ENCODE measurements at regions not wholly inside any gene's neighbourhood (a gene's known extent, or its start where the extent isn't known, plus 50 kb on each side); places are given as distances from the start of the nearest gene placed in this dataset.

DNA sequence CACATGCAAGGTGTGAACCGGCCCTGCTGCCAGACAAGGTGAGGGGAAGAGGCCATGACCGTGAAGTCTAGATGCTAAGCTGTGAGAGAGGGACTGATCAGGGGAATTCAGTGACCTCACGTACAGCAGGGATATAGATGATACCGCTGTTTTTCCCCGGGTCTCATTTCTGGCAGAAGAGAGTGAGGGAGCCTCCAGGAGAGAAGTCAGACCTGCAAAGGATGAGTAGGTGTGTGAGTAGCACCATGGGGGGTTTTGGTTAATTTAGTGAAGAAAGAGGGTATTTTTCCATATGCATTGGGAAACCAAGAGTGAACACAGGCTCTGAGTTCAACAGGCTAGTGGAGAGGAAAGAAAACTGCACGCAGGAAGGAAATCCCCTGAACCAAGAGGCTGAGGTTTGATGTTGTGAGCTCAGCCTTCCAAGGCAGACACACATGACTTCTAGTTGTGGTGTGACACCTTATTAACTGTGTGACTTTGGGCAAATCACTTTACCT lies 127.6 kb upstream of the GATB start:
- no peak for DNase-seq (ENCODE audit: low read depth in 2 of 2)

DNA sequence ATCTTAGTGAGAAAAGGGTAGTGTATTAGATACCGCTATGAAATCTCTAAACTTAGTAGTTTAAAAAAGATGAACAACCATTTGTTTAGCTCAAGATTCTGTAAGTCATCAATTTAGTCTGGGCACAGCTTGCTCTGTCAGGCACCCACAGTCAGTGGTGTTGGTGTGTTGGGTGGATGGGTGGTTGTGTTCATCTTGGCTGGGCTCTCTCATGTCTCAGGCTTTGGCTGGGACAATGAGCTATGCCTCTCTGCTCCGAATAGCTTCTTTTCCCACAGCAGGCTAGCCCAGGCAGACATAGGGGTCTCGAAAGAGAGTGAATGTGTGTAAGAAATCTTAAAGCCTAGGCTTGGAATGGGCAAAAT lies 127.0 kb upstream of the GATB start:
- no peak for DNase-seq (ENCODE audit: low read depth in 2 of 2)

DNA sequence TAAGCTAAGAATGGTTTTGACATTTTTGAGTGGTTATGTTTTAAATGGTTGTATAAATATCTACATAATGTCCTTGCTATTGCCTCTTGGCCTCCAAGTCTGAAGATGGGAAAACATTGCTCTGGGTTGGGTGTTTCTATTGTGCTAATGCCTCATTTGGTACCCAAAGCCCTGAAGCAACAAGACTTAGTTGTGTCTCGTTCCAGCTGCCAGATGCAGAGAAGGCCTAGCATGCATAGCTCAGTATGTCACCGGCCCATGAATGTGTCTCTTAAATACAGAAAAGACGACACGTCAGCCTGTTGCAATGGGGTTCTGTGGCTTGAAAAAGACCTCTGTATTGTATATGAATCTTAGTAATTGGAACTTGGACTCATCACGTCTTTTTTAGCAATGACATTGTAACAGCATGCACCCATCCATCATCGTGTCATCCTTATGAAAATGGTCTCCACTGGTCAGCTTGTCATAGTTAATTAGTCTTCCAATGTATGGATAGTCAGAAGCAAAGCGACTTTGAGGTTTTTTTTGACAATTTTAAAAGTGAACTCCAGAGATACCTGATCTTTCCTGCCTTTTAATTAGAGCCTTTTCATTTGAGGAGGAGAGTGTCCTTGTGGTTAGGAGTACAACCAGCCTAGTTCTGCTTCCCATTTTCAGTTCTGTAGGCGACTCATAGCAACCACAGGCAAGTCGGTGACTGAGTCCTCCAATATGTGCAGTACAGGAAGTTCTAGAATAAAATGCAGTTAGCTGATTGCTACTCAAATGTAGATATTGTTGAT lies 126.4 kb upstream of the GATB start:
- DNase-seq (ENCODE audit: low read depth in 2 of 2) = no peak

DNA sequence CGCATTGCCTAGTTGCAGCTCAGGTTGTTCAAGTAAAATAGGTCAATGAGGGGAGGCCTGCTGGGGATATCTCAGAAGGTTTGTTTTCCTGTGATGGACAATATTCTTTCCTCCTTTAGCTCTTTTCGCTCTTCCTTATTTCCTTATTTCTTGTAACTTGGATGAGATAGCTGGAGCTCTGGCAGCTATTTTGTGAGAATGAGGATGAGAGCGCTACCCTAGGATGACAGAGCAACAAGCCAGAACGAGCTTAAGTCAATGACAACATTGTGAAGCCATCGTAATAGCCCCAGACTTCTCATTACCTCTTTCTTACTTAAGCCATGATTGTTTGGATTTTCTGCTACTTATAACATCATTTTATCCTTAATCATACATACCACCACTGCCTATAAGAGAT lies 124.3 kb upstream of the GATB start:
- DNase-seq (ENCODE audit: low read depth in 2 of 2) = no peak

DNA sequence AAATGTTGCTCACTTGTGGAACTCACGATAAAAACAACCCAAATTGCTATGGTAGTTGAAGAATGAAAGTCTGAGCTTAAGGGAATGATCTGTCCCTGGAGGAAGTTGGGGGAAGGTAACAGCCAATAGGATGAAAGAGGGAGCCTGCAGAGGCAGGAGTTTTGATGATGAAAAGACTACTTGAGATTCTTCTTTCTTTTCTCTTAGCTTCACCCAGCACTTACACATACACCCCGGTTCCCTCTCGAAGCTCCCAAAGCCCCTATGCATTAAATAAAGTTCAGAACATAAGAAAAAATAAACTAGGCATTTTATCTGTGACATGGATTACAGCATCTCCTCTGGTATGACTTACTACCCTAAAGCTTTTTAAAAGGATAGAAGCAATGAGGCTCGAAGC lies 122.9 kb upstream of the GATB start:
- no peak for DNase-seq (ENCODE audit: low read depth in 2 of 2)

DNA sequence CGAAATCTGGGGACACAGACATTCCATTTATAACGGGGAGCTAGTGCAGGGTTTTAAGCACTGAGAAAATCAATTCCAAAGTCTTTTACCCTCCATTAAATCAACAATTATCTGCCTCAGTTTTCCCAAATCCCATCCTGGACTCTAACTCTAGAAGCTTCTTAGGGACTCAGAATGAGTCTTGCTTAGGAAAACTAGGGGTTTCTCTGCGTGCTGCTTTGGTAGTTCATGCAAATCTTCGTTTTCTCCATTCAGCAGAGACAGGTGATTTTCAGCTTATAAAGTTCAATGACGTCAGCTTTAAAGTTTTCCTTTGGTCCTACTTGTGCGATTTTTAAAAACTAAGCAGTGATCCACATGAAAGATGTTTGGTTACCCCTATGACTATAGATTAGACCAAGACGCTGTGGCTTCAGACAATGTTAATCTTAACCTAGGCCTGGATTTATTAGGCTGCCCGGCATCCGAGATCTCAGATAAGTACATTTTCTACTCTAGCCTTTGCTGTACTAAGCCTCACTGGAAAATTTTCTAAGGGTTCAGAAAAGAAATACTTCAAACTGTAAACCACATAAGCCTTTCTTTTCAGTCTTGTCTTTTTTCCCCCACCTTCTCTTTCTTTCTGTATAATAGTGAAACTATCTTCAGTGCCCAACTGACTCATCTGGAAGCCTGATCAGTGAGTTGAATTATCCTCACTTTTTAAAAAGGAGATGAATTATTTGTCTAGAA lies 121.4 kb upstream of the GATB start:
- DNase-seq (ENCODE audit: low read depth in 2 of 2) = no peak

DNA sequence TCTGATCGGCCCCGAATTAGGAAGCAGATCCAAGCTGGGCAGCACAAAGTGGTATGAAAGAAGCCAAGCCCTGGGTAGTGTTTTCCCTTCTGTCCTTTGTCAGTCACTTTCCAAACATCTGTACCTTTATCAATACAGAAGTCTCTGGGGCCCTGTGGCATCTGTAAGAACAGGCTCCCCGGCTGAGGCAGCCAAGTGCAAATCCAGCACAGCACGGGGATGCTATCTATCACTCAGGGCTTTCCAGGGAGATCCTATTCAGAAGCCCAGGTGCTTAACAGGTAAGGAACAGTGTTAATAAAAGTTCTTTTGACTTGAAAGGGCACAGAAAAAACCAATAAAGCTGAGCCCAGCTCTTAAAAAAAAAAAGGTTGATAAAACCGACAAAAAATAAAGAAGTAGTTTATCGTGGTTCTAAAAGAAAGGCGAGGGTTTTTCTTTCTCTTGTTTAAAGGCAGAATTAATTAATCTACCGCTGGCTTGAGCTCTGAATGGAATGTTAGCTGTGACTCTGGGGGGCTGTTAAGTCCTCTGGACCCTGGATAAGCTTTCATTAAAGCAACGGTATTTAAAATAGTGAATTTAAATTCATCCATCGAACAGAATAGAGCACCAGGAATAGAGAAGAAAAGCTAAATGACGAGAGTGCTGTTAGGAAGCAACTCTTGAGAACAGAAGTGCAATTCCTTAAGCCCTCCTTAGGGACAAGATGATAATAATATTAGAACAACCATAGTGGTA lies 119.1 kb upstream of the GATB start:
- DNase-seq (ENCODE audit: low read depth in 2 of 2) = no peak

DNA sequence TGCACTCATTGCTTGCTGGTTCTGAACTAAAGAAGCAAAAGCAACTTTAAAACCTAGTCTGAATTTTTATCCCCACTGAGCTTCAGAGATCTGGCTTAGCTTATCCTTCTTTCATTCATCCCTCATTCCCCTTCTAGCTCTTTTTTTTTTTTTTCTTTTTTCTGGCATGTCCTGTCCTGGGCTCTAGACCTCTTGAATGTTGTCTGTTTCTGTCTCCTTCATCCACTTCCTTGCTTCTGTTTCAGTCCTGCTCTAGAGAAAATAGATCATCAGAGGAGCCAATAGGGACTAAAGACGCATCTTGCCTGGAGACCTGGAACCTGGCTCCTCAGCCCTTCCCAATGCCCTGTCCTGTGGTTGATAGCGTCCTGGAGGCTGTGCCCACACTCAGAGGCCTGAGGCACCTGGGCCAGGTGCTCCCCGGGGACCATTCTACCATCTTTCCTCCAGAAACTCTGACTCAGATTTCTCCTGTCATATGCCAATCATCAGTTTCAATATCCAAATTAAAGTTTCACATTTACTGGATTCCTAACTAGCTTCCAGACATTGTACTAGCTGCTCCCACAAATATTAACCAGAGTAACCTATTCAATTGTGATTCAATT lies 115.7 kb upstream of the GATB start:
- no peak for DNase-seq (ENCODE audit: low read depth in 2 of 2)

DNA sequence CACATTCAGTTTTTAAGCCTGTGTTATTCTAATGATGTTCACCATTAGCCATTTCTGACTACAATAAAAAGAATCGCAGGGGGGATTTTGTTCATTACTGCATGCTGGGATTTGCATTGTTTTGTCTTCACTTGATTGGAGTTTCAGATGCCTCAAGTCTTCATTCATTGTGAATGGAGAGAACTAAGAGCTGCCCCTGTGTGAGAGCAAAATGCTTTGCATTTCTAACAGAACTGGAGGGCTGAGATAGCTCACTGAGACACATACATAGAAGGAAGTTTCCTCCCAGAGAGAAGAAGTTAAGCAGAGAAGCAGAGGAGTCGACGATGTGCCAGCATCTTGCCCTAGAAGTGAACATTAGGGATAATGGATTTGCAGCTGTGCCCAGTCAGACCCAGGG lies 113.5 kb upstream of the GATB start:
- no peak for DNase-seq (ENCODE audit: low read depth in 2 of 2)

DNA sequence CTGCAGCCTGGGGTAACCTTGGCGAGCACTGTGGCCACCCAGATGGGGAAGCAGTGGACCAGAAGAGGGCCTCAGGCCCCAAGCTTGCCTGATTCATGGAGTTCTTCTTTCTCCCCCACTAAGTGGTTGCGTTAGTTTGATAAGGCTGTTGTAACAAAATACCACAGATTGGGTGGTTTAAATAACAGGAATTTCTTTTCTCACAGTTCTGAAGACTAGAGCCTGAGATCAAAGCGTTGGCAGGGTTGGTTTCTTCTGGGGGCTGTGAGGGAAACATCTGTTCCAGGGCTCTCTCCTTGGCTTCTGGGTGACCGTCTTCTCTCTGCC lies 105.7 kb upstream of the GATB start:
- no peak for DNase-seq (ENCODE audit: low read depth in 2 of 2)

DNA sequence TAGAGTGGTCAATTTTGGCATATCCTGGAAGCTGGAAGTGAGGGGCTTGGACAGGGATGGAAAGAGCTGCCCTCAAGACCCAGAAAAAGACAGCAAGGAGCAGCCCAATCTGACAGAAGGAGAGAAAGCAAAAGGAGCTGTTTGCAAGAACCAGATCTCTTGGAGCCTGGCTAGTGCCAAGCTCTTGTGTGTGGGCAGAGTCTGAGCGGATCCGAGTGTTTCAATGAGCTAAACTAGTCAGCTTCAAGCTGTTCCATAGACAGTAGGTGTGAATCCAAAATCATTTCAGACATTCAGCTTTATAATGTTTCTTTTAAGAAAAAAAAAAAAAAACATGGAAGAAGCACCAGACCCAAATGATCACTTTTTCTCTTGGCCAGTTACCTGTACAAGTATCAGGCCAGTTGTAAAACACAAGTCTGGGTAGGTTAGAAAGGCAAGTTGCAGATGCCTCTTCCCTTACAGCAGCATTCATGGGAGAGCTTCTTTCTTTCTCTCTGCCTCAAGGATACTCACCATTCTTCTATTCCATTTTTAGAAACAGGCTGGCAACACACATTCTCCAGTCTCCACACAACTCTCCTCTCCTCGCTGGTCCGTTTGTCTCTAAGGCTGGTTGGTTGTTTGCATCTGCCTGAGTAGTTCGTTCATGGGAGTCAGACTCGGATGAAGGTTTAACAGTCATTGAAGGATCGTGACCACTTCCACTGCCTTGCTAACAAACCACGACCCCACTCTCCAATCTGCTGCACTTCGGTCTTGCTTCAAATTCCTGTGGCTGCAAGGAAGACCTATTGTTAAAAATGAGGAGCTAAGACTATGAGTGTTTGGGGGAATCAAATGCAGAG lies 105.2 kb upstream of the GATB start:
- no peak for DNase-seq (ENCODE audit: low read depth in 2 of 2)

DNA sequence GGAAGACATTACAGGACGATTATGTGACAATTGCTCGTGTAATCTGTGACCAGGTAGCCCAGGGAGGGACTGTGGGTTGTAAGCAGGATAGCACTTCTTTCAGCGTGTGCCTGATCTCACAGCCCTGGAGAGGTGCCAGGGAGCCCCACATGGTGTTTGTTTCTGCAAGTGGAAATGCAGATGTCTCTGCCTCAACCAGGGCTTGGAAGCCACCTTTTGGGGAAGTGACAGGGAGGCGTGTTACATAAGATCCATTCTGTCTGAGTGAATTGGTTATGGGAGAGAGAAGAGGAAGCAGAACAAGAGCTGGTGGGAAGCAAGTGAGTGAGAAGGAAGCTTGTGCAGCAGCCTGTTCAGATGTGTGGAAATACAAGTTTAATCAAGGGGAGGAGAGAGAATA lies 104.5 kb upstream of the GATB start:
- no peak for DNase-seq (ENCODE audit: low read depth in 2 of 2)

DNA sequence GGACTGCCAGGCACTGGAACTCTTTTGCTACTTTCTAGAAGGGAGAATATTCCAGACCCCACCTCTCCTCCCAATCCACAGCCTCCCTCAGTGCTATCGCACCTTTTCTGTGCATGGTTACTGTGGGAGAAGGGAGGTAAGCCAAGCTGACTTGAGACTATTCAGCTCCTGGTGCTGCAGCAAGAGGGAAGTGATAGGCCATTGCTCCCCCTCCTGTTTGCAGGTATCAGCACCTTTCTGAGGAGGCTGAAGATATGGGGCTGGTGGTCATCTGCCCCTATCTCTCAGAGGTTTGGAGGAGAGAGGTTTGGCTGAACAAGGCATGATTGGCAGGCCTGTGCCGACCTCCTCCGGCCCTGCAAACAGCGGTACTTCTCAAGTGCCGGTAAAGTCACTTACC lies 103.3 kb upstream of the GATB start:
- DNase-seq (ENCODE audit: low read depth in 2 of 2) = no peak

DNA sequence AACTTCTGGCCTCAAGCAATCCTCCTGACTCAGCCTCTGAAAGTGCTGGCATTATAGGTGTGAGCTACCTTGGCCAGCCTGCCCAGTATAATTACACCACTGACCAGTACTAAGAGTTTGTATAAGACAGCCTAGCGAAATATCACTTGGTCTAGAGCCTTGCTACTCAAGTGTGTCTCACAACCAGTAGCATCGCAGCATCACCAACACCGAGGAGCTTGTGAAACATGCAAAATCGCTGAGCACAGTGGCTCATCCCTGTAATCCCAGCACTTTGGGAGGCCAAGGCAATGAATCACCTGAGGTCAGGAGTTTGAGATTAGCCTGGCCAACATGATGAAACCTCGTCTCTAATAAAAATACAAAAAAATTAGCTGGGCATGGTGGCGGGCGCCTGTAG lies 102.0 kb upstream of the GATB start:
- no peak for DNase-seq (ENCODE audit: low read depth in 2 of 2)

DNA sequence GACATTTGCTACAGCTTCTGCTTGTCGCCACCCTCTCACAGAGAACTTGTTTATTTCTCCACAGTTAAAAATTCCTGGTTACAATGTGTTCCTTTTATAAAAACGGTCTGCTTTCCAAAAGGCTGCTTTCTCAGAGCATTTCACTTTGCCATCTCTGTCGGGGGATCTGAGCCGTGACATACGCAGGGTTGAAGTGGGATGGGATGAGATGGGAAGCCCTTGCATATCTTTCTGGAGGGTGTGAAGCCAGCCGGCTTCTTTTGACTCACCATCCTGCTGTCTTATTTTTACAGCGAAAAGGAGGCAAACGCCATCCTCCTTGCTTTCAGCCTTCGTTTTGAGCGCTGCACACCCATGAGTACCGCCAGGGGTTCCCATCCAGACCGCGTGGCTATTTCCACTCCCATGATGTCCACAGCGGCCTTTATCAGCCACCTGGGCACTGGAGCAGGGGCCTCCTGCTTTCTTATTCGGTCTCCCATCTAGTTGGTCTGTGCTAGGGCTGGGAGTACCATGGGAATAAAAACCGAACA lies 99.8 kb upstream of the GATB start:
- DNase-seq (ENCODE audit: low read depth in 2 of 2) = no peak

DNA sequence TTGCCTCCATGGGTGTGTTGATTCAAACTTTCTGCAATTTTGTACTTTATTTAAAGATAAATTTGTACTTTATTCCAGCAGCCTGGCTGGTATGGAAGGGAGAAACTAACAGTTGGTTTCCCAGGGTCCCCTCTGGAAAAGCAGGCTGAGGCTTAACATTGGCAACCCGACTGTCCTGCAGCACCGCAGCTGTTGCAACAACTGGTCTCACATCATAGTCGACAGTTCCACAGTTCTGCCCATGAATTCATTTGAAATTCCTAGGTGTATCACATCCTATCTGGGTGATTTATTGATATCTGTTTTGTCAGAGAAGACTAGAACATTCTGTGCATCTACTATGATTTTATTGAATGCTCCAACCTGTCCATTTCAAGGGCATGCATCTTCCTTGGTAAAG lies 98.8 kb upstream of the GATB start:
- DNase-seq (ENCODE audit: low read depth in 2 of 2) = no peak

DNA sequence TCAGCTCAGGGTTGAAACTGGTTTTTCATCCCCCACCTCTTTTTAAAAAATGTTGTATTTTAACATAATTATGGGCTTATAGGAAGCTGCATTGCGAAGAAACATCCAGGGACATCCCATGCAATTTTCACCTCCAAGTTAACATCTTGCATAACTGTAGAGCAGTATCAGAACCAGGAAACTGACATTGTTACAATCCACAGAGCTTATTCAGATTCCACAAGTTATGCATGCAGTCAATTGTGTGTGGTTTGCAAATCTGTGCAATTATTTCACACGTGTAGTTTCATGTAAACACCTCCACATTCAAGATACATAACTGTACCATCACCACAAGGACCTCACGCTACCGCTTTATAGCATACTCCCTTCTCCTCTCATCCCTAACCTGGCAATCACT lies 97.5 kb upstream of the GATB start:
- no peak for DNase-seq (ENCODE audit: low read depth in 2 of 2)

DNA sequence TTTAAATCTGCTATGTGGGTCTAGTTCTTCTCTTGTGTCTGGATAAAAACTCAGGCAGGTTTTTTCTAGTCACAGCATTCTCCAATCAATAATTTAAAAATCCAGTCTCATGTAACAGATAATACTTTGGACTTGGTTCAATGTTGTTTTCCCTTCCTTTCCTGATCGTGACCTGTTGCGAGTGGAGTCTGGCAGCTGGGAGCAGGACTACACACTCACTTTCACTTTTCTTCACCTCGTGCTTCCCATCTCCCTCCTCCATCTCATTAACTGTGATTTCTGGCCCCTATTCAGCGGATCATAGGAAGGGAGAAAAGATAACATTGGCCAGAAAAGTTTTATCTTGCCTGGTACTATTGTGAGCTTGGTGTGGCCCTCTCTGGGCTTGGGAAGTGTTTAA lies 96.6 kb upstream of the GATB start:
- no peak for DNase-seq (ENCODE audit: low read depth in 2 of 2)

DNA sequence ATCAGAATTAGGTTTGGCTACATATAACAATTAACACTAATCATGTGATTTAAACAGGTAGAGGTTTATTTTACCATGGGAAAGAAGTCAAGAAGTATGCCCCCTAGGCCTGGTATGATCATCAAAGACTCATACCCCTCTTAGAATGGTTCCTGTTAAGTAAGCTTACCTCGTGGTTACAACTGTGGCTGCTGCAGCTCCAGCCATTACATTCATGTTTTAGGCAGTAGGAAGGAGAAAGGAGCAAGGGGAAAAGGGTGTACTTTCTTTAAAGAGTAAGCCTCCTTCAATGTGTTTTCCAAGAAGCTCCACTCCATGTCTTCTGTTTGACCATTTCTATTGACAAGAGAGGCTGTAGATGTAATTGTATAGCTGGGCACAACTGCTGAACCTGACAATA lies 94.9 kb upstream of the GATB start:
- no peak for DNase-seq (ENCODE audit: low read depth in 2 of 2)

DNA sequence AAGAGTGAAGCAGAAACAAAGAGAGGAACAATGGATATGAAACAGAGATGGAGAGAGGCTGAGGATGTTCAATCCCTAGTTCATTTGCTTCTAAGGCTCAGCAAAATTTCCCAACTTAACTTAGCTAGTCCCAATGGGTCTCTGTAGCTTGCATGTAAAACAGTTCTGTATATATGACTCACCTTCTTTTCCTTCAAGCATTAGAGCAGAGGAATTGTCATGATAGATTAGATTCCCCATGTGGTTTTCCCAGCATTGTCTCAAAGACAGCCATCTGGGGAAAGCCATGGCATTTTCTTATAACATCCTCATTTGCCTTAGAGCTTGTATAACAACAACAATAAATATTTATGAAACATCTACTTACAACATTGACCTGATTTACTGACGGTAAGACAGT lies 93.9 kb upstream of the GATB start:
- no peak for DNase-seq (ENCODE audit: low read depth in 2 of 2)

DNA sequence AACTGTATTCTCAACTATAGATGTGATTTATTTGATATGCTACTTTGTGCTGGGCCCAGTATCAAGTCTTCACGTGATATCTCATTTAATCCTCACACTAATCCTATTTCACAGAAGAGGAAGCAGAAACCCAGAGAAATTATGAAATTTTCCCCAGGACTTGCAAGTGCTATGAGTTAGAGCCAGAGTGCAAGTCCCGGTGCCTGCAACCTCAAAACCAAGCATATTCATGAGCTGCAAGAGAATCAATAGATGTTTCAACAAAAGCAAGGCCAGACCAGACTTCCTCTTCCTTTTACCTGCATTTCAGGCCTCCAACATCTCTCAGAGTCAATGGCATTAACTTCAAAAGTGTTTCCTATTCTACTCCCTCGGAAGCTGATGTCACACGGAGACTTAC lies 92.2 kb upstream of the GATB start:
- DNase-seq (ENCODE audit: low read depth in 2 of 2) = no peak

Measured in activated CD4-positive, alpha-beta T cell treated with anti-CD3 and anti-CD28 coated beads for 24 hours (primary cell).